ENCODE measurements at regions not wholly inside any gene's neighbourhood (a gene's known extent, or its start where the extent isn't known, plus 50 kb on each side); places are given as distances from the start of the nearest gene placed in this dataset.

GRCh38 chr2:40886100-40886499, 434.2 kb upstream of the SLC8A1 start:
- TF ChIP-seq CTCF (conservative IDR thresholded peaks at IDR 0.05) (no peak), ZFX (IDR thresholded peaks at IDR 0.05) (no peak)
